Neuronal stem cell (in vitro differentiated cells): ENCODE measurements at regions not wholly inside any gene's neighbourhood (a gene's known extent, or its start where the extent isn't known, plus 50 kb on each side); places are given as distances from the start of the nearest gene placed in this dataset.

ENCODE experiments used
- DNase-seq: peaks from one replicate; pipeline ENCODE4 v3.0.0-alpha.2; 2013; ENCODE audit warnings: low spot score
- H2AFZ ChIP-seq: one replicate; pipeline ENCODE4 v1.6.1; 2013; ENCODE audit warnings: mild to moderate bottlenecking, low read length, inconsistent platforms
- H2AK5ac ChIP-seq: 2 replicates; pipeline ENCODE4 v1.6.1; 2013; ENCODE audit warnings: low read depth, mild to moderate bottlenecking, inconsistent platforms, low read length, moderate library complexity, mixed read lengths
- H2BK120ac ChIP-seq: 2 replicates; pipeline ENCODE4 v1.6.1; 2013; ENCODE audit warnings: low read depth, mild to moderate bottlenecking, inconsistent platforms, low read length, moderate library complexity, mixed read lengths
- H2BK12ac ChIP-seq: one replicate; pipeline ENCODE4 v1.6.1; 2013; ENCODE audit warnings: low read length, inconsistent platforms
- H2BK15ac ChIP-seq: 2 replicates; pipeline ENCODE4 v1.6.1; 2013; ENCODE audit warnings: mild to moderate bottlenecking, low read length, inconsistent platforms, mixed read lengths
- H2BK5ac ChIP-seq: one replicate; pipeline ENCODE4 v1.6.1; 2013; ENCODE audit warnings: inconsistent platforms, mild to moderate bottlenecking, low read length, moderate library complexity
- H3K14ac ChIP-seq: one replicate; pipeline ENCODE4 v1.6.1; 2013; ENCODE audit warnings: low read length, inconsistent platforms
- H3K18ac ChIP-seq: 2 replicates; pipeline ENCODE4 v1.6.1; 2013; ENCODE audit warnings: low read length, inconsistent platforms
- H3K23ac ChIP-seq: 2 replicates; pipeline ENCODE4 v1.6.1; 2013; ENCODE audit warnings: low read depth, mild to moderate bottlenecking, mixed read lengths, low read length, inconsistent platforms; ENCODE audit not compliant: poor library complexity
- H3K27ac ChIP-seq: replicated peaks from 3 replicates; pipeline ENCODE4 v1.5.1; 2013; ENCODE audit warnings: low read length, inconsistent platforms
- H3K27me3 ChIP-seq, 3 experiments: 2 replicates each; pipeline ENCODE4 v1.6.1; 2013; ENCODE audit warnings: low read length in 3 of 3, mild to moderate bottlenecking in 2 of 3, inconsistent platforms in 1 of 3, low read depth in 1 of 3, mixed read lengths in 1 of 3, moderate library complexity in 1 of 3; ENCODE audit not compliant: control insufficient read depth in 3 of 3, insufficient read depth in 3 of 3
- H3K36me3 ChIP-seq, 2 donors: replicated peaks in 1 of 2; 2 replicates each; pipeline ENCODE4 v1.6.1; 2013; ENCODE audit warnings: low read length in 2 of 2; ENCODE audit not compliant: control insufficient read depth in 2 of 2, insufficient read depth in 2 of 2
- H3K4ac ChIP-seq: 2 replicates; pipeline ENCODE4 v1.6.1; 2013; ENCODE audit warnings: inconsistent platforms, mild to moderate bottlenecking, low read length, moderate library complexity
- H3K4me1 ChIP-seq, 2 donors: 1 replicate in 1 of 2; 2 replicates in 1 of 2; pipeline ENCODE4 v1.6.1; 2013; ENCODE audit warnings: low read length in 2 of 2, low read depth in 1 of 2; ENCODE audit not compliant: control insufficient read depth in 2 of 2, insufficient read depth in 1 of 2
- H3K4me2 ChIP-seq: one replicate; pipeline ENCODE4 v1.6.1; 2013; ENCODE audit warnings: mild to moderate bottlenecking, low read length, inconsistent platforms; ENCODE audit not compliant: insufficient read depth, poor library complexity, severe bottlenecking
- H3K4me3 ChIP-seq, 2 donors: 2 replicates each; pipeline ENCODE4 v1.5.1; 2013; ENCODE audit warnings: low read length in 2 of 2, mild to moderate bottlenecking in 2 of 2, inconsistent platforms in 1 of 2, moderate library complexity in 1 of 2
- H3K79me1 ChIP-seq: one replicate; pipeline ENCODE4 v1.6.1; 2013; ENCODE audit warnings: low read depth, mild to moderate bottlenecking, inconsistent platforms, low read length, moderate library complexity
- H3K9ac ChIP-seq: one replicate; pipeline ENCODE4 v1.6.1; 2013; ENCODE audit warnings: mild to moderate bottlenecking, low read depth, low read length, inconsistent platforms; ENCODE audit not compliant: poor library complexity
- H3K9me3 ChIP-seq, 2 donors: replicated peaks in 1 of 2; 2 replicates each; pipeline versions ENCODE3 to v1.6.1; 2013; ENCODE audit warnings: low read length in 2 of 2, mild to moderate bottlenecking in 2 of 2, inconsistent platforms in 1 of 2, low read depth in 1 of 2, mixed read lengths in 1 of 2, moderate library complexity in 1 of 2; ENCODE audit not compliant: control insufficient read depth in 2 of 2, insufficient read depth in 1 of 2
- H4K8ac ChIP-seq: one replicate; pipeline ENCODE4 v1.6.1; 2013; ENCODE audit warnings: low read depth, mild to moderate bottlenecking, inconsistent platforms, low read length, moderate library complexity
- H4K91ac ChIP-seq: one replicate; pipeline ENCODE4 v1.6.1; 2013; ENCODE audit warnings: low read length, low read depth, mild to moderate bottlenecking, inconsistent platforms; ENCODE audit not compliant: poor library complexity
- WGBS, 2 donors: extraction: QIAGEN DNeasy Blood & Tissue Kit; methylation state at CpG; one replicate each; pipeline ENCODE4 v1.1.7; 2013; ENCODE audit warnings: missing lambda C conversion rate in 2 of 2, mixed read lengths in 1 of 2; ENCODE audit not compliant: insufficient read length in 2 of 2, insufficient replicate concordance in 1 of 2; ENCODE audit errors: extremely low coverage in 2 of 2; 5-methylcytosine and 5-hydroxymethylcytosine counted together

GRCh38 chr1:232456714-232457113 is 173.2 kb downstream of the SIPA1L2 start:
- no peak overlapping the region for H4K8ac ChIP-seq
- no peak overlapping the region for H2BK15ac ChIP-seq
- H3K4me3 ChIP-seq, result no peak overlapping the region
- no peak overlapping the region for H3K14ac ChIP-seq
- H3K36me3 ChIP-seq, result peaks cover 0 to 59% of the 10 kb centered on the region in 2 donors
- DNase-seq, result no peak
- H3K4me1 ChIP-seq, result peaks cover 1 to 29% of the 10 kb centered on the region in 2 donors
- WGBS, 2 donors, result no CpG with 5 or more reads among the region's 2 CpGs
- no peak overlapping the region for H2AK5ac ChIP-seq
- H2BK12ac ChIP-seq, result no peak overlapping the region
- no peak overlapping the region for H3K9ac ChIP-seq
- H3K27ac ChIP-seq, result no peak overlapping the region
- H3K79me1 ChIP-seq, result peaks cover 2% of the 10 kb centered on the region
- no peak overlapping the region for H2BK120ac ChIP-seq
- no peak overlapping the region for H3K4ac ChIP-seq
- peaks cover under 1 to 3% of the 10 kb centered on the region in 2 donors for H3K9me3 ChIP-seq
- no peak overlapping the region for H2BK5ac ChIP-seq
- H3K23ac ChIP-seq, result no peak overlapping the region
- H3K18ac ChIP-seq, result no peak overlapping the region
- no peak overlapping the region for H2AFZ ChIP-seq
- no peaks in the 10 kb centered on the region for H3K27me3 ChIP-seq
- H3K4me2 ChIP-seq, result no peak overlapping the region
- H4K91ac ChIP-seq, result no peak overlapping the region

GRCh38 chr1:232454227-232454886 is 175.6 kb downstream of the SIPA1L2 start:
- Histone ChIP-seq H3K27me3 (no peaks in the 10 kb centered on the region), H2BK120ac (no peak overlapping the region), H4K8ac (no peak overlapping the region), H3K27ac (no peak overlapping the region), H2BK12ac (no peak overlapping the region), H3K4me3 (no peak overlapping the region), H3K23ac (no peak overlapping the region), H3K79me1 (no peaks in the 10 kb centered on the region), H2AK5ac (no peak overlapping the region), H3K18ac (no peak overlapping the region), H3K4ac (no peak overlapping the region), H3K4me2 (no peak overlapping the region), H2BK15ac (no peak overlapping the region), H3K36me3 (peaks cover 0 to 59% of the 10 kb centered on the region in 2 donors), H2BK5ac (no peak overlapping the region), H4K91ac (no peak overlapping the region), H3K14ac (no peak overlapping the region), H3K9ac (no peak overlapping the region), H2AFZ (no peak overlapping the region), H3K9me3 (peaks cover 0 to 3% of the 10 kb centered on the region in 2 donors), H3K4me1 (peaks cover 1 to 29% of the 10 kb centered on the region in 2 donors)
- no CpG with 5 or more reads among the region's 7 CpGs for WGBS, 2 donors
- DNase-seq, result peak; percentile 9

GRCh38 chr1:232452736-232453440 is 177.0 kb downstream of the SIPA1L2 start:
- Histone ChIP-seq H3K18ac (no peak overlapping the region), H2BK5ac (no peak overlapping the region), H3K9me3 (peaks cover 0 to 3% of the 10 kb centered on the region in 2 donors), H3K9ac (no peak overlapping the region), H3K23ac (no peak overlapping the region), H2AK5ac (no peak overlapping the region), H2BK12ac (no peak overlapping the region), H3K4me1 (peaks cover 1 to 28% of the 10 kb centered on the region in 2 donors), H3K27ac (no peak overlapping the region), H3K14ac (no peak overlapping the region), H2BK15ac (no peak overlapping the region), H3K36me3 (peaks cover 0 to 59% of the 10 kb centered on the region in 2 donors), H4K91ac (no peak overlapping the region), H3K27me3 (no peaks in the 10 kb centered on the region), H3K4me2 (no peak overlapping the region), H4K8ac (no peak overlapping the region), H2BK120ac (no peak overlapping the region), H3K4ac (no peak overlapping the region), H3K4me3 (no peak overlapping the region), H3K79me1 (no peaks in the 10 kb centered on the region), H2AFZ (no peak overlapping the region)
- no CpG with 5 or more reads among the region's 1 CpG for WGBS, 2 donors
- no peak for DNase-seq

GRCh38 chr1:232452117-232452516 is 177.8 kb downstream of the SIPA1L2 start:
- Histone ChIP-seq H2BK5ac (no peak overlapping the region), H3K27ac (no peak overlapping the region), H3K4ac (no peak overlapping the region), H3K9ac (no peak overlapping the region), H3K27me3 (no peaks in the 10 kb centered on the region), H2BK12ac (no peak overlapping the region), H3K14ac (no peak overlapping the region), H2AK5ac (no peak overlapping the region), H4K91ac (no peak overlapping the region), H3K79me1 (no peaks in the 10 kb centered on the region), H3K23ac (no peak overlapping the region), H2BK120ac (no peak overlapping the region), H4K8ac (no peak overlapping the region), H3K4me3 (no peak overlapping the region), H3K4me2 (no peak overlapping the region), H3K9me3 (peaks cover 0 to 3% of the 10 kb centered on the region in 2 donors), H2BK15ac (no peak overlapping the region), H3K36me3 (peaks cover 0 to 64% of the 10 kb centered on the region in 2 donors), H3K18ac (no peak overlapping the region), H2AFZ (no peak overlapping the region), H3K4me1 (peaks cover 4 to 20% of the 10 kb centered on the region in 2 donors)
- no peak for DNase-seq
- no CpG with 5 or more reads among the region's 3 CpGs for WGBS, 2 donors
